Stomach (tissue), 8 donors: ENCODE measurements at regions not wholly inside any gene's neighbourhood (a gene's known extent, or its start where the extent isn't known, plus 50 kb on each side); places are given as distances from the start of the nearest gene placed in this dataset.

Source experiments
- DNase-seq, 2 donors: peaks; one replicate each; pipeline versions ENCODE4 v3.0.0 to v3.0.0-alpha.2; 2013 to 2019
- H3K27ac ChIP-seq, 5 donors: fragments of 200-600 bp in 4 of 5; sonication (generic) in 4 of 5; one replicate each; pipeline ENCODE4 v1.5.1; 2013 to 2019; ENCODE audit warnings: mild to moderate bottlenecking in 1 of 5, moderate library complexity in 1 of 5
- H3K27me3 ChIP-seq, 3 donors: fragments of 200-600 bp; sonication (generic); one replicate each; pipeline ENCODE4 v1.5.1; 2017 to 2019; ENCODE audit warnings: mixed run types in 1 of 3
- H3K36me3 ChIP-seq, 4 donors: fragments of 200-600 bp; sonication (generic); 1 replicate in 3 of 4; 2 replicates in 1 of 4; pipeline ENCODE4 v1.5.1; 2016 to 2019
- H3K4me1 ChIP-seq, 4 donors: fragments of 200-600 bp; sonication (generic); one replicate each; pipeline ENCODE4 v1.5.1; 2016 to 2019
- H3K4me3 ChIP-seq, 4 donors: fragments of 200-600 bp; sonication (generic) in 3 of 4; one replicate each; pipeline ENCODE4 v1.5.1; 2016 to 2019; ENCODE audit warnings: mild to moderate bottlenecking in 1 of 4
- H3K9me3 ChIP-seq, 4 donors: fragments of 200-600 bp; sonication (generic); one replicate each; pipeline ENCODE4 v1.5.1; 2016 to 2019
- CTCF ChIP-seq, 7 experiments: fragments of 450-650 bp in 4 of 7; fragments of 200-600 bp in 3 of 7; sonication (generic) in 3 of 7; IDR thresholded peaks; one replicate each; pipeline ENCODE4 v1.5.1; 2016 to 2019; ENCODE audit warnings: antibody characterized with exemption in 7 of 7, control low read depth in 2 of 7, mild to moderate bottlenecking in 1 of 7
- EP300 ChIP-seq: sonication (generic); formaldehyde crosslinking; IDR thresholded peaks from one replicate; pipeline ENCODE4 v1.6.1; 2017; ENCODE audit warnings: antibody characterized with exemption
- POLR2A ChIP-seq, 4 donors: fragments of 450-650 bp; IDR thresholded peaks; one replicate each; pipeline ENCODE4 v1.6.1; 2016; ENCODE audit warnings: antibody characterized with exemption in 4 of 4, control low read depth in 2 of 4, mild to moderate bottlenecking in 1 of 4, moderate library complexity in 1 of 4
- POLR2AphosphoS5 ChIP-seq, 3 donors: sonication (generic); formaldehyde crosslinking; IDR thresholded peaks; one replicate each; pipeline ENCODE4 v1.6.1; 2016; ENCODE audit warnings: antibody characterized with exemption in 3 of 3
- WGBS, 5 donors: extraction: QIAGEN DNeasy Blood & Tissue Kit in 3 of 5; methylation state at CpG; one replicate each; pipeline versions ENCODE4 v1.1.5 to v1.1.7; 2013 to 2018; 5-methylcytosine and 5-hydroxymethylcytosine counted together
- intact Hi-C: fragments of 100-400 bp; cut with DNase I; formaldehyde crosslinking; loops from one replicate; pipeline ENCODE4 v1.15.1; 2023; ENCODE audit warnings: low total_unique reads
- donor health status: healthy with polysubstance abuse.
- donor health status: Bipolar disorder and iron deficiency.
- donor health status: healthy.

DNA sequence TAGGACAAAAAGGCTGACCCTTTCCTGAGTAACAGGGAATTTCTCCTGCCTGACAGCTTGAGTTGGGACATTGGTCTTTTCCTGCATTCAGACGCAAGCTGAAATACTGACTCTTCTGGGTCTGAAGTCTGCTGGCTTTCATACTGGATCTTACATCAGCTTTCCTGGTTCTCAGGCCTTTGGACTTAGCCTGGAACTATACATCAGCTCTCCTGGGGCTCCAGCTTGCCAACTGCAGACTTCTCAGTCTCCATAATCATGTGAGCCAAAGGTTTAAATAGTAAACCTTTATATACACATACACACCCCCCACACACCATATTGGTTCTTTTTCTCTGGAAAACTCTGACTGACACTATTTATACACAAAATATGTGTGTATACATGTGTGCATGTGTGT is 59.0 kb upstream of the KCND3 start:
- peak in 1 of 2 donors; percentile 36 for DNase-seq
- Histone ChIP-seq H3K4me3 (no peak overlapping the region), H3K36me3 (no peaks in the 10 kb centered on the region), H3K4me1 (no peaks in the 10 kb centered on the region), H3K9me3 (no peaks in the 10 kb centered on the region), H3K27ac (no peak overlapping the region), H3K27me3 (peaks cover 0 to 5% (median 3%) of the 10 kb centered on the region in 3 donors)
- intact Hi-C loops = no loop called here
- 60 to 87% (median 84%) methylated on average over 1 of the region's 1 CpG for WGBS, 5 donors
- TF ChIP-seq EP300 (no peak), POLR2AphosphoS5 (IDR thresholded peaks at IDR 0.05) (no peak), POLR2A (IDR thresholded peaks at IDR 0.05) (no peak)

DNA sequence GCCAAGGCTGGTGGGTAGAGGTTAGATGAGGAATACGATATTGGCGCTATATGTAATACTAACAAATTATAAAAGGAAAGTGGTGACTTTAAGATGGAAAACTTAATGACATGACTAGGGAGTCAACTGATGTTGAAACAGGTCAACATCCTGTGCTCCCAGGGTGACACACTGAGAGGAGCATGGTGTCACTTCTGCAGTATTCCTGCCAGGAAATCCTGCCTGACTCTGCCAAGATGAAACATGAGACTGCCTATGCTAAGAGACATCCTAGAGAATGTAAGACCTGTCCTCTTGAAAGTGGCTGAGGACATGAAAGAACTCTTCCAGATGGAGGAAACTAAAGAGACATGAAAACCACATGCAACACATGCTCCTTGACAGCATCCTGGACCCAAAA is 65.0 kb upstream of the KCND3 start:
- Histone ChIP-seq H3K27me3 (no peaks in the 10 kb centered on the region), H3K36me3 (no peaks in the 10 kb centered on the region), H3K27ac (no peak overlapping the region), H3K4me1 (no peaks in the 10 kb centered on the region), H3K4me3 (no peak overlapping the region), H3K9me3 (no peaks in the 10 kb centered on the region)
- WGBS, 5 donors = 88 to 97% (median 94%) methylated on average over 2 of the region's 2 CpGs
- DNase-seq = no peak
- intact Hi-C loops = no loop called here
- TF ChIP-seq EP300 = no peak
- no peak for TF ChIP-seq POLR2A (IDR thresholded peaks at IDR 0.05)
- TF ChIP-seq CTCF (IDR thresholded peaks at IDR 0.05) = no peak
- TF ChIP-seq POLR2AphosphoS5 (IDR thresholded peaks at IDR 0.05) = no peak

DNA sequence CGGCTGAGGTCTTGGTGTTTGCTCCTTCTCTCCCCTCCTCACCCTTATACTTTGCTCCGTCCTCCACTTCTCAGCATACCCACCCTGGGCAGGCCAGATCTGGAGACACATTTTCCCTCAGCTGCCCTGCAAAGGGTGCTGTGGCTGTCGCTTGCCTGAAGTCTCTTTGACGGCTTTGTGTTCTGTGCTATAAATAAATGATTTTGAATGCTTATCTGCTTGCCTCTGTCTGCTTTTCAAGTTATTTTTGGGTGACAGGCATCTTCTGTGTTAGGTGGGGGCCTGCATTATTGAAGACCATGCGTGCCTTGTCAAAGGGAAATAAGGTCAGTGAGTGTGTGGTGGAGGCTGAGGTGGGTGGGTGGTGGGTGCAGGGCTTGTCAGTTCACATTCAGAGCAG is 66.9 kb upstream of the KCND3 start:
- TF ChIP-seq CTCF (IDR thresholded peaks at IDR 0.05) (no peak), EP300 (no peak), POLR2A (IDR thresholded peaks at IDR 0.05) (no peak), POLR2AphosphoS5 (IDR thresholded peaks at IDR 0.05) (no peak)
- Histone ChIP-seq H3K4me3 (no peak overlapping the region), H3K27ac (no peak overlapping the region), H3K36me3 (no peaks in the 10 kb centered on the region), H3K27me3 (peaks cover 0 to 8% (median 0%) of the 10 kb centered on the region in 3 donors), H3K4me1 (no peaks in the 10 kb centered on the region), H3K9me3 (no peaks in the 10 kb centered on the region)
- no peak for DNase-seq
- intact Hi-C loops = no loop called here
- 59 to 76% (median 71%) methylated on average over 5 of the region's 5 CpGs for WGBS, 5 donors

- intact Hi-C loops = no loop called here
- TF ChIP-seq CTCF (IDR thresholded peaks at IDR 0.05) (no peak), POLR2A (IDR thresholded peaks at IDR 0.05) (no peak), EP300 (no peak), POLR2AphosphoS5 (IDR thresholded peaks at IDR 0.05) (no peak)
- Histone ChIP-seq H3K36me3 (no peaks in the 10 kb centered on the region), H3K27ac (no peak overlapping the region), H3K9me3 (no peaks in the 10 kb centered on the region), H3K4me1 (no peaks in the 10 kb centered on the region), H3K4me3 (no peak overlapping the region), H3K27me3 (peaks cover 0 to 8% (median 0%) of the 10 kb centered on the region in 3 donors)
- no peak for DNase-seq
- 74 to 91% (median 82%) methylated on average over 5 of the region's 5 CpGs for WGBS, 5 donors
Measured at GRCh38 chr1:112057736-112058135, 68.3 kb upstream of the KCND3 start.

DNA sequence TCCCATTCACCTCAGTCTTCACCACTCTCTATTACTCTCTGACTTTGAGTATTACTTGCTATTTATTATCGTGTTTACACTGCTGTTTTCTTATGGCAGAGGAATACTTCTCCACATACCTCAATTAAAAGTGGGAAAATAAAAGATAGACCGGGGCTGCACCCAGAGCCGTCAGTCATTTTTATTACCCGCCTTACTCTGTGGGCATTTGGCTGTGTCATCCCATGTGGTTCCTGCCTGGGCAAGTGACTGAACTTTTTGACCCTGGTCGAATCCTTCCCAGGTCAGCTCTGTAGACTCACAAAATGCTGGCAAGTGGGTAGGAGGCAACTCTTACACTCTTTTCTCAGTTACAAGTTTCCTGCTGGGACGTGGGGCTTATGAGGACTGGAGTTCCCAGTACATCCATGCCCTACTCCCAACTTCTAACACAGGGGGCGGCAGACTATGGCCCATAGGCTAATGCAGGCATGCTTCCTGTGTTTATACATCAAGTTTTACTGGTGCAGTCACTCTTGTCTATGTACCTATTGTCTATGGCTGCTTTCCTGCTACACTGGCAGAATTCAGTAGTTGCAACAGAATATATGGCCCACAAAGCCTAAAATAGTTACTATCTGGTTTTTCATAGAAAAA is 69.5 kb upstream of the KCND3 start:
- no peaks in the 10 kb centered on the region for H3K9me3 ChIP-seq
- peaks cover 0 to 15% (median 0%) of the 10 kb centered on the region in 3 donors for H3K27me3 ChIP-seq
- no peak for DNase-seq
- TF ChIP-seq CTCF (IDR thresholded peaks at IDR 0.05) = no peak
- TF ChIP-seq POLR2AphosphoS5 (IDR thresholded peaks at IDR 0.05) = no peak
- TF ChIP-seq EP300 = no peak
- TF ChIP-seq POLR2A (IDR thresholded peaks at IDR 0.05) = no peak
- intact Hi-C loops = no loop called here
- WGBS, 5 donors = 70 to 82% (median 76%) methylated on average over 7 of the region's 7 CpGs
- H3K27ac ChIP-seq = no peak overlapping the region
- H3K4me3 ChIP-seq = no peak overlapping the region
- H3K36me3 ChIP-seq = no peaks in the 10 kb centered on the region
- no peaks in the 10 kb centered on the region for H3K4me1 ChIP-seq
